Left ventricle myocardium inferior (tissue), 1 donor: ENCODE measurements at regions not wholly inside any gene's neighbourhood (a gene's known extent, or its start where the extent isn't known, plus 50 kb on each side); places are given as distances from the start of the nearest gene placed in this dataset.

Experiments used
- DNase-seq: peaks from one replicate; pipeline ENCODE4 v3.0.0-alpha.2; 2020
- H3K27ac ChIP-seq: fragments of 200-600 bp; replicated peaks from 2 replicates; pipeline ENCODE4 v1.8.0; 2021
- H3K27me3 ChIP-seq: fragments of 200-600 bp; 2 replicates; pipeline ENCODE4 v1.8.0; 2021; ENCODE audit warnings: low read depth
- H3K36me3 ChIP-seq: fragments of 200-600 bp; 2 replicates; pipeline ENCODE4 v1.8.0; 2021
- H3K4me1 ChIP-seq: fragments of 200-600 bp; 2 replicates; pipeline ENCODE4 v1.8.0; 2021
- H3K4me3 ChIP-seq: fragments of 200-600 bp; 2 replicates; pipeline ENCODE4 v1.8.0; 2021; ENCODE audit warnings: mild to moderate bottlenecking, moderate library complexity
- H3K9me3 ChIP-seq: fragments of 200-600 bp; replicated peaks from 2 replicates; pipeline ENCODE4 v1.8.0; 2021
- intact Hi-C: fragments of 100-400 bp; cut with micrococcal nuclease; formaldehyde crosslinking; loops from one replicate; pipeline ENCODE4 v1.11.0; 2022
- TF ChIP-seq, protein P1 (sequence below): fragments of 200-600 bp; IDR thresholded peaks from 2 replicates; pipeline ENCODE4 v1.8.0; 2021; ENCODE audit warnings: antibody characterized with exemption, mild to moderate bottlenecking, borderline replicate concordance
- donor health status: DM: no; HTN: yes; CAD: no; lungs with severe emphysema.

DNA sequence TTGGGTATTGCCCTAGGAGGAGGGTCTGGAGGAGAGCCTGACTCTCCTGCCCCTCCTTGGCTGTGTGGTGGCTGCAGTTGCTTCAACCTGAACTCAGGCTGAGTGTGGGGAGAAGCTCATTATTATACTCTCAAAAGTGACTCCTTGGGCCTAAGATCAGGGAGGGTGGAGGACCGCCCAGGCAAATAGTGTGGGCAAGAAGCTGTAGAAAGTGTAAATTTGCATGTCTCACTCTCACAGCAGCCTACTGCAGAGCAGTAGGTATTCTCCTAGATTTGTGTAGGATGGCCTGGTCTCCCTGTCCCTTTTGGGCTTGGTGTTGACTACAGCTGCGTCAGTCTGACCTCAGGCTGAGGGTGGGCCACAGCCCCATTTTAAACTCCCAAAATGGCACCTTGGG lies 156.1 kb downstream of the ZNF330 start:
- intact Hi-C loops, result no loop called here
- Histone ChIP-seq H3K27ac (no peak overlapping the region), H3K9me3 (peaks cover 4% of the 10 kb centered on the region), H3K4me3 (no peak overlapping the region), H3K27me3 (no peaks in the 10 kb centered on the region), H3K36me3 (no peaks in the 10 kb centered on the region), H3K4me1 (no peaks in the 10 kb centered on the region)
- DNase-seq, result no peak
- TF ChIP-seq, protein P1, sequence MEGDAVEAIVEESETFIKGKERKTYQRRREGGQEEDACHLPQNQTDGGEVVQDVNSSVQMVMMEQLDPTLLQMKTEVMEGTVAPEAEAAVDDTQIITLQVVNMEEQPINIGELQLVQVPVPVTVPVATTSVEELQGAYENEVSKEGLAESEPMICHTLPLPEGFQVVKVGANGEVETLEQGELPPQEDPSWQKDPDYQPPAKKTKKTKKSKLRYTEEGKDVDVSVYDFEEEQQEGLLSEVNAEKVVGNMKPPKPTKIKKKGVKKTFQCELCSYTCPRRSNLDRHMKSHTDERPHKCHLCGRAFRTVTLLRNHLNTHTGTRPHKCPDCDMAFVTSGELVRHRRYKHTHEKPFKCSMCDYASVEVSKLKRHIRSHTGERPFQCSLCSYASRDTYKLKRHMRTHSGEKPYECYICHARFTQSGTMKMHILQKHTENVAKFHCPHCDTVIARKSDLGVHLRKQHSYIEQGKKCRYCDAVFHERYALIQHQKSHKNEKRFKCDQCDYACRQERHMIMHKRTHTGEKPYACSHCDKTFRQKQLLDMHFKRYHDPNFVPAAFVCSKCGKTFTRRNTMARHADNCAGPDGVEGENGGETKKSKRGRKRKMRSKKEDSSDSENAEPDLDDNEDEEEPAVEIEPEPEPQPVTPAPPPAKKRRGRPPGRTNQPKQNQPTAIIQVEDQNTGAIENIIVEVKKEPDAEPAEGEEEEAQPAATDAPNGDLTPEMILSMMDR, result no peak

DNA sequence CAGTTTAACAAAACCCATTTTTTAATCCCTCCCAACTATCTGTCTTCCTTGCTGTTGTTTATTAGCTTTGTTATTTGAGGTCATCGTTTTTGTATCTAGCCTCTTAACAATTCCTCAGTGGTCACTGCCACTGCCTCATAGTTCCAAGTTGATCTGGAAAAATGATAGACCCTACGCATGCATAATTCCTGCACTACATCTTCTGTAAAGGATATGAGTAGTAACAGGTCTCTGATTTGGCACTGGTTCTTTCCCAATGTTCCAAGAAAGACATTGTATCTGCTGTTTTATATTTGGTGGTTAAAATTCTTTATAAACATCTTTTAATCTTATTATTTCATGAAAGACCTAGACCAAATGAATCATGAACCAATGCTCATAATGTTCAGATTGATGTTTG lies 166.6 kb downstream of the ZNF330 start:
- Histone ChIP-seq H3K36me3 (no peaks in the 10 kb centered on the region), H3K9me3 (no peaks in the 10 kb centered on the region), H3K27ac (no peak overlapping the region), H3K4me3 (no peak overlapping the region), H3K4me1 (no peaks in the 10 kb centered on the region), H3K27me3 (no peaks in the 10 kb centered on the region)
- intact Hi-C loops, result no loop called here
- DNase-seq, result no peak
- TF ChIP-seq, protein P1, result no peak

DNA sequence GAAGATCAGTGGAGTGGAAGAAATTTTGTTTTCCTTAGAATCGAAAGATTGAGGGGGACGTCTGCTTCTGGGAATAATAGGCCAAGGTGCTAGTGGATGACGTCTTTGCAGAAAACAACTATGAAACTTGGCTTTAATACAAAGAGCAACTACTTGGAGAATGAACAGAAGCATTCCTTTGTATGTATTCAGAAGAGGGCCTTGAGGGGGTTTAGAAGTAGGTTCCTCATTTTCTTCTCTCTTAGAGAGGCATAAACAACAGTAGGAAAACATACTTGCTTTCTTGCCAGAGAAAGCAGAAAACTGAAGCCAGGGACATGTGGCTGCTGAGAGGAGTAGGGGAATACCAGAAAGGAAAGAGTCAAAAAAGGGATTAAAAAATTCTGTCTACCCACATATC lies 167.8 kb downstream of the ZNF330 start:
- no peak overlapping the region for H3K27ac ChIP-seq
- H3K36me3 ChIP-seq, result no peaks in the 10 kb centered on the region
- TF ChIP-seq, protein P1, result no peak
- H3K4me1 ChIP-seq, result no peaks in the 10 kb centered on the region
- H3K27me3 ChIP-seq, result no peaks in the 10 kb centered on the region
- DNase-seq, result no peak
- H3K9me3 ChIP-seq, result no peaks in the 10 kb centered on the region
- H3K4me3 ChIP-seq, result no peak overlapping the region
- intact Hi-C loops, result no loop called here

DNA sequence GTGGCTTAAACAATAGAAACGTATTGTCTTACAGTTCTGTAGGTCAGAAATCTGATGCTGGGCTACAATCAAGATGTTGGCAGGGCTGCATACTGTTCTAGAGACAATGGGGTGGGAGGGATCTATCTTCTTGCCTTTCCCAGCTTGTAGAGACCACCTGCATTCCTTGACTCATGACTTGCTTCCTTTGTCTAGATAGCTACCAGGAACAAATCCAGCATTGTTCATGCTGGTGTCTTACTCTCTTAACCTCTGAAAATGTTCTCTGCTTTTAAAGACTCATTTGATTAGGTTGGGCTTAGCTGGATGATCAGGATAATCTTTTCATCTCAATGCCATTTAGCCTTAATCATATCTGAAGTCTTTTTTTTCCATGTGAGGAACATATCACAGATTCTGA lies 169.0 kb downstream of the ZNF330 start:
- no peaks in the 10 kb centered on the region for H3K36me3 ChIP-seq
- no peaks in the 10 kb centered on the region for H3K9me3 ChIP-seq
- H3K27ac ChIP-seq, result no peak overlapping the region
- TF ChIP-seq, protein P1, result no peak
- no peak overlapping the region for H3K4me3 ChIP-seq
- H3K4me1 ChIP-seq, result no peaks in the 10 kb centered on the region
- DNase-seq, result no peak
- H3K27me3 ChIP-seq, result no peaks in the 10 kb centered on the region
- intact Hi-C loops, result no loop called here

DNA sequence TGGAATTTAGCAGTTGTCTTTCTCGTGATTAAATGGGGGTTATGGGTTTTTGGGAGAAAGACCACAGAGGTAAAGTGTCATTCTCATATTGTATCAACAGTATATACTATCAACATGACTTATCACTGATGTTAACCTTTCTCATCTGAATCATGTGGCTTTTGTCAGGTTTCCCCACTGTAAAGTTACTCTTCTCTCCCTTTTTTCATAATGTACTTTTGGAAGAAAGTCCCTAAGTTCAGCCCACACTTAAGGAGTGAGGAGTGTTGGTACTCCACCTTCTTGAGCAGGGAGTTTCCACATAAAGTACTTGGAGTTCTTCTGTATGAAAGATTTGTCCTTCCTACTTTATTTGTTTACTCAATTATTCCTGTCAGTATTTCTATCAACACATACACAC lies 169.9 kb downstream of the ZNF330 start:
- H3K36me3 ChIP-seq, result no peaks in the 10 kb centered on the region
- DNase-seq, result no peak
- no peaks in the 10 kb centered on the region for H3K4me1 ChIP-seq
- no peak overlapping the region for H3K27ac ChIP-seq
- intact Hi-C loops, result no loop called here
- H3K9me3 ChIP-seq, result no peaks in the 10 kb centered on the region
- H3K4me3 ChIP-seq, result no peak overlapping the region
- TF ChIP-seq, protein P1, result no peak
- no peaks in the 10 kb centered on the region for H3K27me3 ChIP-seq

DNA sequence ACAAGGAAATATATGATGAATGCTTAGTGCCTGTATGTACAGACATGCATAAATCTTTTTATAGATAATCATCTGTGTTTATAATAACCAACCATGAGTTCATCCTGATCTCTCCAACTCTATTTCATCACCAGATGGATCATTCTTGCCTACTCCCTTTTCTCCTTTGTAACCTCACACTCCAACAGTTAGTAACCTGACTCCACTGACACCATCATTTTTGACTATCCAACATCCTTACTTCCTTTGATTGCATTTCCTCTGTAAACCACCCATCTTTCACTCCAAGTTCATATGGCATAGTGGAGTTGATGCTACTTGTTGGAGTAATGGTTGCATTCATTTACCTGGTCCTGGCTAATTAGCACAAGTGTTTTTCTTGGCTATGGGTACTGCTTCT lies 170.6 kb downstream of the ZNF330 start:
- Histone ChIP-seq H3K27me3 (no peaks in the 10 kb centered on the region), H3K9me3 (no peaks in the 10 kb centered on the region), H3K4me3 (no peak overlapping the region), H3K36me3 (no peaks in the 10 kb centered on the region), H3K27ac (no peak overlapping the region), H3K4me1 (no peaks in the 10 kb centered on the region)
- intact Hi-C loops, result no loop called here
- TF ChIP-seq, protein P1, result no peak
- no peak for DNase-seq
